ENCODE measurements at regions not wholly inside any gene's neighbourhood (a gene's known extent, or its start where the extent isn't known, plus 50 kb on each side); places are given as distances from the start of the nearest gene placed in this dataset.

- TF ChIP-seq, protein P1, sequence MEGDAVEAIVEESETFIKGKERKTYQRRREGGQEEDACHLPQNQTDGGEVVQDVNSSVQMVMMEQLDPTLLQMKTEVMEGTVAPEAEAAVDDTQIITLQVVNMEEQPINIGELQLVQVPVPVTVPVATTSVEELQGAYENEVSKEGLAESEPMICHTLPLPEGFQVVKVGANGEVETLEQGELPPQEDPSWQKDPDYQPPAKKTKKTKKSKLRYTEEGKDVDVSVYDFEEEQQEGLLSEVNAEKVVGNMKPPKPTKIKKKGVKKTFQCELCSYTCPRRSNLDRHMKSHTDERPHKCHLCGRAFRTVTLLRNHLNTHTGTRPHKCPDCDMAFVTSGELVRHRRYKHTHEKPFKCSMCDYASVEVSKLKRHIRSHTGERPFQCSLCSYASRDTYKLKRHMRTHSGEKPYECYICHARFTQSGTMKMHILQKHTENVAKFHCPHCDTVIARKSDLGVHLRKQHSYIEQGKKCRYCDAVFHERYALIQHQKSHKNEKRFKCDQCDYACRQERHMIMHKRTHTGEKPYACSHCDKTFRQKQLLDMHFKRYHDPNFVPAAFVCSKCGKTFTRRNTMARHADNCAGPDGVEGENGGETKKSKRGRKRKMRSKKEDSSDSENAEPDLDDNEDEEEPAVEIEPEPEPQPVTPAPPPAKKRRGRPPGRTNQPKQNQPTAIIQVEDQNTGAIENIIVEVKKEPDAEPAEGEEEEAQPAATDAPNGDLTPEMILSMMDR (IDR thresholded peaks at IDR 0.05; ENCODE audit: low read depth, low read length), result no peak
- no peak for TF ChIP-seq POLR2A (IDR thresholded peaks at IDR 0.05; ENCODE audit: extremely low read depth, insufficient read length)
- TF ChIP-seq MAX (IDR thresholded peaks at IDR 0.05; ENCODE audit: low read depth, low read length), result no peak
These were observed 74.9 kb upstream of the CPM start for GRCh38 chr12:69007855-69008351.
